NCI-H748 (cell line): ENCODE measurements at regions not wholly inside any gene's neighbourhood (a gene's known extent, or its start where the extent isn't known, plus 50 kb on each side); places are given as distances from the start of the nearest gene placed in this dataset.

Experiments used
- DNase-seq: peaks from one replicate; lab custom pipeline; 2025; ENCODE audit not compliant: unreplicated experiment; lab: John Stamatoyannopoulos, UW

- DNase-seq: no peak
Measured at GRCh38 chr9:109830545-109830944, 50.5 kb downstream of the PALM2AKAP2 start.

DNA sequence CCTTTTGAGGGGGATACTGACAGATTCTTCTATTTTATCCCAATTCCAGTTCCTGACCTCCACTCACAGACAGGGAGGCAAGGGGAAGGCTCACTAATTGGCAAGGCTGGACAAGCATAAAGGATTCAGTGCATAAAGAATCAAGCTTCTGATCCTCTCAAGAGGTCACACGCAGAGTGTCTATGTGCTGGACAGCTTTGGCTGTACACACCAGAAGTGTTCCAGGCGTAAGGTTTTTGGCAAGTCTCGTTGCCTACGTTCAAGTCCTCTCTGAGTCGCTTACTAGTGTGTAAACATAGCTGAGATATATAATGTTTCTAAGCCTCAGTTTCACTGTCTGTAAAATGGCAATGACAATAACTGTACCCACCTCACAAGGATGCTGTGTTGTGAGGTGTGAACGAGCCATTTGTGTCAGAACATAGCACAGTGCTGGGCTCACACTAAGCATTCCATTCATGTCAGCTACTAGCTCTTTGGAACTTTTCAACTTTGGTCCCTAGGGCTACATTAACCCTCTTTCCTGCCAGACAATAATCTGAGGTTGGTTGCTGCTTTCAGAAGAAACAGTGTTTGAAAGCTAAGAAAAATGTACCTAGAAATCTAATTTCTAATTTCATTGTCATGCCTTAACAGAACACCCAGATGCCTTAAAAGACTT lies 52.1 kb downstream of the PALM2AKAP2 start:
- DNase-seq: no peak

GRCh38 chr9:109834855-109835254 lies 54.9 kb downstream of the PALM2AKAP2 start:
- DNase-seq: no peak

DNA sequence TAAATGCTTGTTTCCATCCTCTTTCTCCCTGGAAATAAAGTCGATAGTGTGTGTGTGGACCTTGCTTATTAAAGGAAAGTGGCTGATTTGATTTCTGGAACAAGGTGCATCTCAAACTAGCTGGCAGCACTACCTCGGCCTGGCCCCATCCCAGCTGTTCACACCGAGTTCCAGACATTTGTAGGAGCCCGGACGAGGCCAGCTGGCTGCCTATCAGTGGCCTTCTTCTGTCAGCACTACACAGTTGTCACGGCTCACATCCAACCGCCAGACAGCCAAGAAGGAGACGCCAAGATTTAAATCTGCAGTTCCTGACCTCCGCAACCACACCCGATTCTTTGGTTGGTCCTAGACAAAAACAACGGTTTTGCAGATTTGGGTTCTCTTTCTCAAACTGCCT lies 63.6 kb downstream of the PALM2AKAP2 start:
- DNase-seq: no peak

DNA sequence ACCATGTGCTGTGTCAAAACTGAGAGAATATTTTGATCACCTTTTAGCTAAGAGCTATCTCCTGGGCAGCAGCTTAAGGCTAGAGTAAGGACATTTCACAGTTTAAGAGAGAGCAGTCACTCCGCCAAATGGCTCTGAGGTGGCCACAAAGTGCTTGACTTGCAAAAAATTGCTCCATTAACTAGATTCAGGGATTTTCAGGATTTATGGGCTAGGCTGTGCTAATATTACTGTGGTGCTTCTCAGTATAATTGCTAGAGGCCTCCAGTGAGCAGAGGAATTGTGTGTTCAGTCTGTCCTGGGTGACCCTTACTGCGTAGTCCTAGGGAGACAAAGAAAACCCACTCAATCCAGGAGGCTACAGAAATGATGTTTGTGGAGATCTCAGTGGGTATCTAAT lies 65.2 kb downstream of the PALM2AKAP2 start:
- DNase-seq: no peak

- DNase-seq: no peak
Measured at GRCh38 chr9:109846776-109847175, 66.8 kb downstream of the PALM2AKAP2 start.

- DNase-seq: no peak
Measured at GRCh38 chr9:109852556-109852955, 72.6 kb downstream of the PALM2AKAP2 start.

GRCh38 chr9:109855540-109855939 lies 75.5 kb downstream of the PALM2AKAP2 start:
- DNase-seq: no peak

DNA sequence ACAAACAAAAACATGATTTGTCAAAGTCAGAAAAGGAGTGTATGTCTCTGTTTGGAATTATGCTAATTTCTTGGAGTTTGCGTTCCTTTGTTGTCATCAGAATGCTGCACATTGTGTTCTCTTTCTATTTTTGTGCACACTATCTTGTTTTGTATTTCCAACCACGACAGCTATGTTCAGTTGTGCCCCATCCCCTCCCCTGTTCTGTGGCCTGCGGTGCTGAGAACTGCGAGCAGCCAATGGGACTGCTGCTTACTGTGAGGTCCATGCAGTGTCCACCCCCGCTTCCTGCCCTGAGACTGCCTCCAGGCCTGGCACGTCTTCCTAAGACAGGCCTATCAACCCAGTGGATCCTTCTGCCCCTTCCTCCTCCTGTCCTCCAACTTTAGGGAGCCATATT lies 76.8 kb downstream of the PALM2AKAP2 start:
- no peak for DNase-seq

- no peak for DNase-seq
Measured at GRCh38 chr9:109857336-109857735, 77.3 kb downstream of the PALM2AKAP2 start.

DNA sequence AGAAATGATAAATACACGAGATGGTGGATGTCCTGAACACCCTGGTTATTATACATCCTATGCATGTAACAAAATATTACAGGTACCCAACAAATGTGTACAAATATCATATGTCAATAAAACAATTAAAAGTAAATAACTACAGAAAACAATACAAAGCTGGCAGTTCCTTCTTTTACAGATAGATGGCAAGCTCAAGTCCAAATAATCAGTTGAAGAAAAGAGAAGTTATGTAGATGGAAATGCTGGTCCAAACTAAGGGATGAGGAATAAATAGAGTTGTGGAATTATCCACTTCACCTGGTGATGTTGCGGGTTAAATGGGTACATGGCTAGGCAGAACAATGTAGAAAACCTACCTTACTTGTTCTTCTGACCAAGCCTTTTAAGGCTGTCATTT lies 79.4 kb downstream of the PALM2AKAP2 start:
- no peak for DNase-seq

GRCh38 chr9:109860521-109860920 lies 80.5 kb downstream of the PALM2AKAP2 start:
- DNase-seq: no peak

GRCh38 chr9:109861499-109861898 lies 81.5 kb downstream of the PALM2AKAP2 start:
- no peak for DNase-seq

DNA sequence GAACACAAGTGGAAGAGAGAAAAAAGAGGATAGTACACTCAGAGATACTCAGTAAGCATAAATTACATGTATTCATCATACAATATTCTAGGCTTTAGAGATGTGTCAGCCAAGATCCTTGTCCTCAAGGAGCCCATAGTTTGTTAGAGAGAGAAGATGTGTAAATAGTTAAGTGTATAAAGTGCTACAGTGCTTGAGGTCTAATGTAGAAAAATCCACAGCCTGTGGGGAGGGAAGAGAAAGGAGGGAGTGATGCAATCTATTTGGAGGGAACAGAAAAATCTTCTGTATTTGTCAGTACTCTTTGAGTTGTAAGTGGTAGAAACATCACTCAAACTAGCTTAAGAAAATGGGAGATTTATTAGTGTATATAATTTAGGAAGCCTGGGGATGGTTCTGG lies 81.9 kb downstream of the PALM2AKAP2 start:
- no peak for DNase-seq

DNA sequence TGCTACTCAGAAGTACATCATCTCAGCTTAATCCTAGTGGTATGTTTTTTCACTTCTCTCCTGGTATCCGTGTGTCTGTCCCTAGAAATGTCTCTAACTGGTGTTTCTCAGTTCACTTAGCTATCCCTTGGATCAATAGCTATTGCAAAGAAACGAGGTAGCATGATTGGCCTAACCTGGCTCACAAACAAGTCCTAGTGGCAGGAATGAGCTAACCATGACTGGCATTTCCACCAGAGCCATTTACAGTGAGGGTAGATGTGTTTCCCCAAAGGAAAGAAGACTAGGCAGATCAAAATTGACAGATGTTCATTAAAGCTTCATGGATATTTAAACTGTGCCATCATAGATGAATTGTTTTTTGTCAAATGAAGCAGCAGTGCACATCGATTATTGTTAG lies 82.5 kb downstream of the PALM2AKAP2 start:
- DNase-seq: no peak

GRCh38 chr9:109863961-109864360 lies 84.0 kb downstream of the PALM2AKAP2 start:
- no peak for DNase-seq

DNA sequence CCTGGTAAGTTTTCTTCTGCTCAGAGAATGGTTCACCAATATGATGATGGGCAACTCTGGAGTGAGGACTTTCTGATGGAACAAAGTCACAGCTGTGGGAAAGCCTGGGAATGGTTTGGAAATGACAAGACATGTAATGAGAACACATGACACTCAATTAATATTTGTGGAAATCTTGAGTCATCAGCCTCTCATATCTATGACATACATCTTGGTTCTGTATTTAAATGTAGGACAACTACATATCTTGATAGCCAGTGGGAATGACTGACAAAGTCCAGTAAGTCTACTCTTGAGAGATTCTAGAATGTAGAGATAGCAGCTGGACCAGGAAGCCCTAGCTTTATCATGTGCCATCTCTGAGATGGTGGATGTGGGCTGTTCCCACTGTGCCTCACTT lies 85.5 kb downstream of the PALM2AKAP2 start:
- DNase-seq: no peak

DNA sequence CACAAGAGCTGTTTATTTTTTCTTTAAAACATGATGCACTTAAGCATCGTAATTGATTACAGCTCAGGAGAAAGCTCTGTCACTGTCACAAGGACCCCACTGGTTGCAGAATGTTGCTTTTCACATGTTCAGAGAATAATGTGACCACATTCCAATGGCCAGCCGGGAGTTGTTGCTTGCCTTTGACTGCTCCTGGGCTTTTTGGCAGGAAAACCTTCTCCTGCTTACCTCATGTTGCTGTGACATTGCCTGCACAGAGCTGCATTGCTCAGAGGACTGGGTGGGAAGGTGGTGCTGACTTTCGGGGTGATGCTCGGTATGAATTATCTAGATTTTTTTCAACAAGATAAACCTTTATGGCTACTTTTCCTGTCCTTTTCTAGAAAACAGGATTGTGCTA lies 88.2 kb downstream of the PALM2AKAP2 start:
- DNase-seq: no peak

DNA sequence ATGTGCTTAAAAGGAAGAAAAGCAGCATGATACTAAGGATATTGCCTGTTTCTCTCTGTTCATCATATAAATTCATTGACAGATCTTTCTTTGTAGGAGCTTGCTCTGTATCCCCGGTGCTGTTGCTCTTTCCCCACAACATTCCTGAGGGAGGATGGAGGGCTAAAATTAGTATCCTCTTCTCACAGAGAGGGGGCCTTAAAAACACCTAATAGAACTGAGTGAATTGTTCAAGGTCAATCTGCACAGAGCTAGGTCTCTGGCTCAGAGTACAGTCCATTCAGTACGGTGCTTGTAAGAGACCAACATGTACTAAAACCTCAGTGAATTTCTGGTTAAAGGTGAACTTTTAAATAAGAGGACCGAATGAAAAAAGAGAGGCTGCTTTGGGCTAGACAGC lies 88.7 kb downstream of the PALM2AKAP2 start:
- DNase-seq: no peak

- no peak for DNase-seq
Measured at GRCh38 chr9:109870365-109870764, 90.4 kb downstream of the PALM2AKAP2 start.

DNA sequence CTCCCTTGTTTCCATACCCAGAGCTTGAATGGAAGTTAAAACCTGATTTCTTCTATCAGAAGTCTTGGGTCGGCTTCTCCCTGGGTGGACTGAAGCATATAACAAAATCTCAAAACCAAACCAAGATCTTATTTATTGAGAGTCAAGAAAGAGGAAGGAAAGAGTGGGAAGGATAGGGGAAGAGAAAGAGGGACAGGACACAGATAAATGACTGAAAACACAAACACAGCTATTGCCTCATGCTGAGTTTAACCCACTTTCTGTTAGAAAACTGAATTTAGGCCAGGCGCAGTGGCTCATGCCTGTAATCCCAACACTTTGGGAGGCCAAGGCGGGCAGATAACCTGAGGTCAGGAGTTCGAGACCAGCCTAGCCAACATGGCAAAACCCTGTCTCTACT lies 92.9 kb downstream of the PALM2AKAP2 start:
- no peak for DNase-seq

- DNase-seq: no peak
Measured at GRCh38 chr9:109875495-109876129, 95.6 kb downstream of the PALM2AKAP2 start.
